ENCODE measurements at regions not wholly inside any gene's neighbourhood (a gene's known extent, or its start where the extent isn't known, plus 50 kb on each side); places are given as distances from the start of the nearest gene placed in this dataset.

DNA sequence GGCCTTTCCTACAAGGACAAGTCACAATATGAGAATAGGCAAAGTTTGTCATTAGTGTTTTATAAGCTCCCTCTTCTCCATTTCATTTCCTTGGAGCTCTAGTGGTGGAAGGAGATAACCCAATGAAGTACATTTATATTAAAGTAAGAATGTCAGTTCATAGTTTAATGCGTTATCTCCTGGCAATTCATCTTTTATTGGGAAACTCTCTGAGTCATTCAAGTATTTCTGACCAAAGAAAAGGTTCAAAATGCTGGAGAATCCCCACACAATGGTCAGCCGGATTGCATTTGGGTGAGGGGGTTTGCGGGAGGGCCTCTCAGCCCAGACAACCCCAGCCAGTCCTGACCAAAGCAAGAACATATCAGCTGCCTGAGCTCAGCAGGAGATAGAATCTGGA is 321.5 kb upstream of the NRP1 start:
- TF ChIP-seq, protein P1, sequence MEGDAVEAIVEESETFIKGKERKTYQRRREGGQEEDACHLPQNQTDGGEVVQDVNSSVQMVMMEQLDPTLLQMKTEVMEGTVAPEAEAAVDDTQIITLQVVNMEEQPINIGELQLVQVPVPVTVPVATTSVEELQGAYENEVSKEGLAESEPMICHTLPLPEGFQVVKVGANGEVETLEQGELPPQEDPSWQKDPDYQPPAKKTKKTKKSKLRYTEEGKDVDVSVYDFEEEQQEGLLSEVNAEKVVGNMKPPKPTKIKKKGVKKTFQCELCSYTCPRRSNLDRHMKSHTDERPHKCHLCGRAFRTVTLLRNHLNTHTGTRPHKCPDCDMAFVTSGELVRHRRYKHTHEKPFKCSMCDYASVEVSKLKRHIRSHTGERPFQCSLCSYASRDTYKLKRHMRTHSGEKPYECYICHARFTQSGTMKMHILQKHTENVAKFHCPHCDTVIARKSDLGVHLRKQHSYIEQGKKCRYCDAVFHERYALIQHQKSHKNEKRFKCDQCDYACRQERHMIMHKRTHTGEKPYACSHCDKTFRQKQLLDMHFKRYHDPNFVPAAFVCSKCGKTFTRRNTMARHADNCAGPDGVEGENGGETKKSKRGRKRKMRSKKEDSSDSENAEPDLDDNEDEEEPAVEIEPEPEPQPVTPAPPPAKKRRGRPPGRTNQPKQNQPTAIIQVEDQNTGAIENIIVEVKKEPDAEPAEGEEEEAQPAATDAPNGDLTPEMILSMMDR (IDR thresholded peaks at IDR 0.05), result no peak
- no peak for TF ChIP-seq ZFX (IDR thresholded peaks at IDR 0.05; ENCODE audit: borderline replicate concordance)
